Prostate gland (tissue), 2 donors: ENCODE measurements at regions not wholly inside any gene's neighbourhood (a gene's known extent, or its start where the extent isn't known, plus 50 kb on each side); places are given as distances from the start of the nearest gene placed in this dataset.

ENCODE experiments used
- CTCF ChIP-seq, 4 experiments: fragments of 200-600 bp in 2 of 4; fragments of 450-650 bp in 2 of 4; sonication (generic) in 2 of 4; IDR thresholded peaks; 1 replicate in 3 of 4; 2 replicates in 1 of 4; pipeline ENCODE4 v1.5.1; 2016 to 2019; ENCODE audit warnings: antibody characterized with exemption in 4 of 4, mild to moderate bottlenecking in 2 of 4, moderate library complexity in 2 of 4
- POLR2A ChIP-seq: fragments of 450-650 bp; IDR thresholded peaks from one replicate; pipeline ENCODE4 v1.6.1; 2016; ENCODE audit warnings: antibody characterized with exemption, mild to moderate bottlenecking
- POLR2AphosphoS5 ChIP-seq: sonication (generic); formaldehyde crosslinking; IDR thresholded peaks from one replicate; pipeline ENCODE4 v1.6.1; 2017; ENCODE audit warnings: antibody characterized with exemption

DNA sequence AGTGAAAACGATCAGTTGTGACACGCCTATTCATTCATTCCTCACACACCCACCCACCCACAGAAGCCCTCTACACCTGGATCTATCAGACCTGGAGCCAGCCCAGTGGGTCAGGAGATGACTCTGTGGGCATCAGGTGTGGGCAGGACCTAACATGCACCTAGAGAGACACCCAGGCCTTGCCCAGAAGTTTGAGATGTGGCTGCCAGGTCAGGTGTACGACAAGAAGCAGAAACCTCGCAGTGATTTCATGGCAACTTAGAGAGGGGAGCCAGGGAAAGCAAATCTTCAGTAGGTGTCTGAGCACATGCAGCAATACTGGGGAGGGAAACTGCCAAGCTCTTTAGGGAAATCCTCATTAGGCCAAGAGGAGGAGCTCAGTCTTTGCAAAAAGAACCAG lies 264.7 kb upstream of the ROPN1 start:
- TF ChIP-seq CTCF (IDR thresholded peaks at IDR 0.05) (no peak), POLR2A (no peak), POLR2AphosphoS5 (no peak)
